Thoracic aorta (tissue), 2 donors: ENCODE measurements at regions not wholly inside any gene's neighbourhood (a gene's known extent, or its start where the extent isn't known, plus 50 kb on each side); places are given as distances from the start of the nearest gene placed in this dataset.

Source experiments
- ATAC-seq: fragments of 150-250 bp; one replicate; pipeline ENCODE4 v1.8.0; 2017; ENCODE audit warnings: low read depth; ENCODE audit not compliant: insufficient number of reproducible peaks, low FRiP score
- DNase-seq: peaks from one replicate; pipeline ENCODE4 v3.0.0-alpha.2; 2020; ENCODE audit warnings: low spot score
- H3K27ac ChIP-seq, 2 donors: fragments of 200-600 bp; sonication (generic); 1 replicate in 1 of 2; 2 replicates in 1 of 2; pipeline ENCODE4 v1.5.1; 2016; ENCODE audit warnings: mild to moderate bottlenecking in 2 of 2, moderate library complexity in 2 of 2
- H3K27me3 ChIP-seq: fragments of 200-600 bp; sonication (generic); replicated peaks from 2 replicates; pipeline ENCODE4 v1.6.0; 2016; ENCODE audit warnings: mild to moderate bottlenecking; ENCODE audit not compliant: insufficient read depth
- H3K36me3 ChIP-seq: fragments of 200-600 bp; sonication (generic); one replicate; pipeline ENCODE4 v1.5.1; 2016
- H3K4me1 ChIP-seq, 2 donors: fragments of 200-600 bp; sonication (generic); 1 replicate in 1 of 2; 2 replicates in 1 of 2; pipeline versions ENCODE4 v1.5.1 to v1.6.0; 2016; ENCODE audit warnings: low read depth in 2 of 2, mild to moderate bottlenecking in 1 of 2; ENCODE audit not compliant: control insufficient read depth in 1 of 2
- H3K4me3 ChIP-seq: fragments of 200-600 bp; sonication (generic); 2 replicates; pipeline ENCODE4 v1.5.1; 2016; ENCODE audit warnings: mild to moderate bottlenecking
- H3K9me3 ChIP-seq: fragments of 200-600 bp; sonication (generic); 2 replicates; pipeline ENCODE4 v1.5.1; 2016
- CTCF ChIP-seq: fragments of 200-600 bp; sonication (generic); IDR thresholded peaks from one replicate; pipeline ENCODE4 v1.5.1; 2019; ENCODE audit warnings: antibody characterized with exemption

GRCh38 chr7:17123020-17123419, 175.4 kb upstream of the AHR start:
- Histone ChIP-seq H3K4me1 (no peaks in the 10 kb centered on the region), H3K4me3 (no peak overlapping the region), H3K36me3 (no peaks in the 10 kb centered on the region), H3K27ac (no peak overlapping the region), H3K27me3 (no peaks in the 10 kb centered on the region), H3K9me3 (no peaks in the 10 kb centered on the region)
- ATAC-seq (no peak), DNase-seq (no peak)
- TF ChIP-seq CTCF: no peak

DNA sequence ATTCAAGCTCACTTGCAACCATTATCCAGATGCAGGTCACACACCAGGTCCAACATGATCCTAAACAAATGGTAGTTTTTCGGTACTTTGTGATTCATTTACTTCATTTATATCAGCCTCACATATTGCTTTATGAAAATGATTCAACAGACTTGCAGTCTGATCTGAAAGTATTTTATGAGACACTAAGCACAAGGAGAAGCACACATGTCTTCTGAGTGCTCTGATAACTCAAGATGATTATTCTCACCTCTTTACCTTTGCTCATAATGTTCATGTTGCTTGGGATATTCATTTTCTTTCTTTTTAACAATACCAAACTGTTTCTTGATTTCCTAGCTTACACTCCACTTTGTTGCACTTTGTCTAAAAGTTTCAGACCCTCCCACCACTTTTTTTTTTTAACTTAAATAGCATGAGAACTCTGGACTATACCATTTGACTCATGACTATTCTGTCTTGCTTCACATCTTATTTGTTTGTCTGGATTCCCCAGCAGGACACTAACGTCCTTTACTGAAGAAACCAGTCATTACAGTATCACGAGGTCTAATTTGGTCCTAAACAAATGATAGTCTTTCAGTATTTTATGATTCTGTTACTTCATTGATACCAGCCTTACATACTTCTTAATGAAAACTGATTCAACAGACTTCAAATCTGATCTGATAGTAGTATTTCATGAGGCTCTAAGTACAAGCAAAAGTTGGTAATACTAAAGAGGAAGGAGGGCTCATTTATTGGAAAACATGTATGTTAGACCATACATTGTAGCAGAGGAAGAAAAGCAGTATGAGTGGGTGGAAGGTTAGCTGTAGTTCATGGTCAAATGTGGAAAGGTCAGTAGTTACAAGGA, 171.8 kb upstream of the AHR start:
- no peak for ATAC-seq
- Histone ChIP-seq H3K36me3 (no peaks in the 10 kb centered on the region), H3K4me1 (no peaks in the 10 kb centered on the region), H3K4me3 (no peak overlapping the region), H3K9me3 (no peaks in the 10 kb centered on the region), H3K27me3 (no peaks in the 10 kb centered on the region), H3K27ac (no peak overlapping the region)
- no peak for DNase-seq
- no peak for TF ChIP-seq CTCF

DNA sequence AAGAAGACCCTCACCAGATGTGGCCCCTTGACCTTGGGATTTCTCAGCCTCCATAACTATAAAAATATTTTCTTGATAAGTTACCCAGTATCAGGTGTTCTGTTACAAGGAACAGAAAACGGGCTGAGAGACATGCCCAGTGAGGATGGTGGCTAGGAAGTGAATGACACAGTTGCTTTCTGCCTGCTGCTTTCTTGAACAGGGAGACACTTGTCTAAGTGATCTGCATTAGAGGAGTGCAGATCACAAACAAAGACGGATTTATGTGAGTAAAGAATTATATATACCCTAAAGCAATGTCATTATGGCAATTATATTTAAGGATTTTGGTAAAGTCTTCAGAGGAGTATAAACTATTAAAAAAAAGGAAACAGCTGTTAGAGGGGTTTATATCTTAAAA, 169.2 kb upstream of the AHR start:
- Histone ChIP-seq H3K9me3 (no peaks in the 10 kb centered on the region), H3K4me1 (no peaks in the 10 kb centered on the region), H3K27ac (no peak overlapping the region), H3K4me3 (no peak overlapping the region), H3K36me3 (no peaks in the 10 kb centered on the region), H3K27me3 (no peaks in the 10 kb centered on the region)
- TF ChIP-seq CTCF: no peak
- no peak for DNase-seq
- ATAC-seq: no peak

GRCh38 chr7:17130281-17131059, 168.0 kb upstream of the AHR start:
- Histone ChIP-seq H3K27me3 (no peaks in the 10 kb centered on the region), H3K27ac (no peak overlapping the region), H3K36me3 (no peaks in the 10 kb centered on the region), H3K4me3 (peak overlapping the region; percentile 17), H3K9me3 (no peaks in the 10 kb centered on the region), H3K4me1 (no peaks in the 10 kb centered on the region)
- TF ChIP-seq CTCF: no peak
- ATAC-seq: no peak
- DNase-seq: no peak

- Histone ChIP-seq H3K27me3 (no peaks in the 10 kb centered on the region), H3K4me1 (no peaks in the 10 kb centered on the region), H3K27ac (no peak overlapping the region), H3K9me3 (no peaks in the 10 kb centered on the region), H3K36me3 (no peaks in the 10 kb centered on the region), H3K4me3 (peak overlapping the region; percentile 17)
- no peak for TF ChIP-seq CTCF
- no peak for DNase-seq
- ATAC-seq: no peak
Observed at GRCh38 chr7:17131060-17131345, 167.4 kb upstream of the AHR start.
